HG02571 (cell line): ENCODE measurements at regions not wholly inside any gene's neighbourhood (a gene's known extent, or its start where the extent isn't known, plus 50 kb on each side); places are given as distances from the start of the nearest gene placed in this dataset.

Experiments used
- ATAC-seq: cut with Tn5 transposase; IDR thresholded peaks from one replicate; pipeline ENCODE4 v1.9.1; 2021; ENCODE audit warnings: mild to moderate bottlenecking, moderate library complexity; ENCODE audit not compliant: unreplicated experiment

DNA sequence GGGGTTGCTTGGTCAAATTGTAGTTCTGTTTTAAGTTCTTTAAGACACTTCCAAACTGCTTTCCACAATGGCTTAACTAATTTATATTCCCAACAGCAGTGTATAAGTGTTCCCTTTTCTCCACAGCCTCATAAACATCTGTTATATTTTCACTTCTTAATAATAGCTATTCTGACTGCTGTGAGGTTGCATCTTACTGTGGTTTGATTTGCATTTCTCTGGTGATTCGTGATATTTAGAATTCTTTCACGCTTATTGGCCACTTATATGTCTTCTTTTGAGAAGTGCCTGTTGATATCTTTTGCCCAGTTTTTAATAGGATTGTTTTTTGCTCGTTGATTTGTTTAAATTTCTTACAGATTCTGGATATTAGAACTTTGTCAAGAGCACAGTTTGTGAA, 278.6 kb upstream of the ITM2A start:
- no peak for ATAC-seq

DNA sequence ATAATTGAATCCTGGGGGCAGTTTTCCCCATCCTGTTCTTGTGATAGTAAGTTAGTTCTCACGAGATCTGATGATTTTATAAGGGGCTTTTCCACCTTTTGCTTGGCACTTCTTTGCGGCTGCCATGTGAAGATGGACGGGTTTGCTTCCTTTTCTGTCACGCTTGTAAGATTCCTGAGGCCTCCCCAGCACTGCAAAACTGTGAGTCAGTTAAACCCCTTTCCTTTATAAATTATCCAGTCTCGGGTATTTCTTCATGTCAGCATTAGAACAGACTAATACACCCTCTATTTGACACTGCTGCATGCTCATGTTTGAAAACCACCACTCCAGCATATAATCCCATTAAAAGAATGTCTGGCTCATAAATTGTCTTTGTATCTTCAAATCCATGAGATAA, 264.4 kb upstream of the ITM2A start:
- no peak for ATAC-seq

DNA sequence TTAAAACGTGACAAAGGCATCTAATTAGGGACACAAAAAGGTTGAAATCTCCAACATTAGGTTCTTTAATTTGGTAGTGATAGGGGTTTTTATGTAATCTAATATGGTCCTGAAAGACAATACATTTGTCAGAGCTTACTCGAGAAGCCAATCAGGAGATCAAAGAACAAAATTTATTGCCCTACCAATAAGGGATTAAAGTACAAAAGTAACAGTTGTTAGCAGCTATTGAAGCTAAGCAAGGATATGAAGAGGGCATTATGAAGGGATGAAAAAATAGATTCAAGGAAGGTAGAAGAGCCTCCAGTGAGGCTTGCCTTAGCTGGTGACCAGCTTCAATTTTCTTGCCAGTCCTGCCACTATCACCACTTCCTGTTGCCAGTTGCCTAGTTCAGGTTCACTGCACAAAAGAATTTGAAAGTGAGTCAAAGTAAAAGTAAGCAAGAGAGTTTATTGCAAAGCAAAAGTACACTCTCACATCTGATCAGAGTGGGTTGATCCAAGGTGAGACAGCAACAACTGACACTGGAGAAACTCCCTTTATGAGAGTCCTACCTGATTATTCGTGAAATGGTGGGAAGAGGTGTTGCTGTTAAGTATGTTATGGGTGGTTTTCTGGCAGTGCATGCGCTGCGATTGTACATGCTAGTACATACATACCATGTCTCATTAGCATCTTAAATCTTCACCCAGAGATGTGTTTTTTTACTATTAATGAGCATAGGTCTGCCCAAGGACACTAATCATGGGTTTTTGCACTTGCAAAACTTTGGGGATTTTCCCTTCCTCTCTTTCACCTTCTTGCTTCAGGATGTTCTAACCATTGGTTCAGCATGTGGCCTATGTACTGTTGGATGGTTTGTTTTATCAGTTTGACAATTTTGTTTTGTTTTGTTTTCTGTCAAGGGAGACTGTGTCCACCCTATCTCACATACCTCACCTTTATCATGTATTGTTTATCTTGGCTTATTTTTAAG, 263.2 kb upstream of the ITM2A start:
- peak; percentile 68 for ATAC-seq

DNA sequence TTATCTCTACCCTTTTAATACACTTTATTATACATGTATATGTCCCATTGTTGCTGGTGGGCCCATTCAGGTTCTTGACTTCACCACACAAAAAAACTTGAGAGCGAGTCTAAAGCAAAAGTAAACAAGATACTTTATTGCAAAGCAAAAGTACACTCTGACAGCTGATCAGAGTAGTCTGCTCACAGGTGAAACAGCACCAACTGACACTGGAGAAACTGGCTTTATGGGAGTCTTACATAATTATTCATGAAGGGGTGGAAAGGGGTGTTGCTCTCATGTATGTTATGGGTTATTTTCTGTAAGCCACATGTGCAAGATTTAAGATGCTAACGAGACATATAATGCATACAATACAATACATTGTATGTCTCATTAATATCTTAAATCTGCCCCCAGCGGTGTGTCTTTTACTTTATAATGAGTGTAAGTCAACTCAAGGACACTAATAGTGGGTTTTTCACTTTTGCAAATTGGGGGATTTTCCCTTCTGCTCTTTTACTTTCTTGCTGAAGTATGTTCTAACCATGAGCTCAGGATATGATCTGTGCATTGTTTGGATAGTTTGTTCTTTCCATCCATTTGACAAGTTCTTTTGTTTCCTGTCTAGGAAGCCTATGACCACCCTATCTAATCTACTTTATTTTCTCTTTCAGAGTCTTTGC, 256.1 kb upstream of the ITM2A start:
- ATAC-seq = no peak

DNA sequence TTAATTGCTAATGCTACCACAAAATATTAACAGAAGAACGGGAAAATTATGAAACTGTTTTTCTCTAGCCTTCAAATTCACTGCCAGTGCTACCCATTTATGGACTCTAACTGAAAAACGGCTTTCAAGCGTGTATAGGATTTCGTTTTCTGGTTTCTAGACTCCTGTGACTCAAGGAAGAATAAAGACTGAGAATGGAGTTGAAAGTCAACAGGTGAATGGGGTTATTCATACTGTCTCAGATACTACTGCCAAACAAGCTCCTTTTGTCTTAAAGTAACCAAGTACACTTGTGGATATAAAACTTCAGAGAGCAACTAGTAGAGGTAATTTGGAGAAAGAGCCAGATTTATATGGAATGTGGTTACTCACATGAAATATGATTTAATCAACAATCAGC, 251.1 kb upstream of the ITM2A start:
- ATAC-seq = no peak

DNA sequence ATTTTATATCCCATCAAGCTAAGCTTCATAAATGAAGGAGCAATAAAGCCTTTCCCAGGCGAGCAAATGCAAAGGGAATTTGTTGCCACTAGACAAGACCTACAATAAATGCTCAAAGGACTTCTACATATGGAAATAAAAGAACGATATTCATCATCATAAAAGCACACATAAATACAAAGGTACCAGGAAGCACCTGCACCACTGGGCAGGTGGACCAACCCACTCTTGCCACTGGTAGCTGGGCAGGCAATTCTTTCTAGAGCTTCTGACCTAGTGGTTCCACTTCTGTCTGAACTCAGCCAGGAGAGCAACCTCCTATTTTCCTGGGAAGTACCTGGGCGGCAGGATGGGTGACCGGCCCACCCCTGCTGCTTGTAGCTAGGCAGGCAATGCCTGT, 237.2 kb upstream of the ITM2A start:
- ATAC-seq = no peak

DNA sequence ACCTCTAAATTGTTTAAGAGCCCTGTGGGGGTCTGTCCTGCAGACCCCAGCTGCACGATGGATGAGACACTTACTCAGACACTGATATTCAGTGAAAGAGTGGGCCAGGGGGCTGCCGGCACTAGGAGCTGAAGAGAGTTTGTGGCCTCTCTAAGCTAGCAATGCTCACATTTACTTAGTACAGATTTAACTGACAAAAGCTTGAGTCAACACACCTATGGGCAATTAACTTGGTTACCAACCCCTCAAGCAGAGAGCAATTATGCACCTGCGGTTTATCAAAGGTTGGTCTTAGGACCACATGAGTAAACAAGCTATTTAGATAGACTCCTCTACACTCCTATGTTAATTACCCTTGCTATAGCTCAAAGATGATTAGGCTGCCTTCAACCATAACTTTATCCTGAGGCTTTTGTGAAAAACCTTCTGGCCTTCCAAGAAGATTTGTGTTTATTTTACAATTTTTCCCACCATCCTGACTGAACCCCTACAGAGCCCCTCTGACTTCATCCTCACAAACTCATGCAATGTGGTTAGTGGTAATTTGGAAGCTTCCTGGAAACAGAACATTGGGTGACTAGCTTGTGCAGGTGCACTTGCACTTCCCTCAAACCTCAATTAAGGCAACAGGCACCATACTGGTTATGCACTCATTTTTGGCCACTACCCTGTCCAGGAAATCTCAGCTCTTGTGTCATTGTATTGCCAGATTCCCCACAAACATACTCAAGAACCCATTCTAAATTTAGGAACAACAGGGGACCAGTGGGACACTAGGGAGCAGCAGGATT, 234.4 kb upstream of the ITM2A start:
- no peak for ATAC-seq

DNA sequence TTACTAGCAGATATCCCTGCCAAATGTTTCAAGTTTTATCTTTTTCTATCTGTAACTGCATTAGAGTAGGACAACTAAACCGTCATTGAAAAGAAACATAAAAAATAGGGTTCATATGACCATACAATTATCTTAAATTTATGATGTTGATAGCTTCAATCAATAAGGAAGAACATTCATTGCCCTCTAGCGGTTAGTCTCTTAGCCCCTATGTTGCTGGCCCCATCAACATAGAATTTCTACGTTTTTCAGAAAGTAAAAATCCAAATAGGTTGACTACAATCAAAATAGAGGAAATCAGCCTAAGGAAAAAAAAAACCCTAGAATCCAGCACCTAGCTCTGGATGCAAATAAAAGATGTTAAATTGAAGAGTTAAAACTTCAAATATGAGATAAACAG, 225.1 kb upstream of the ITM2A start:
- ATAC-seq = no peak

DNA sequence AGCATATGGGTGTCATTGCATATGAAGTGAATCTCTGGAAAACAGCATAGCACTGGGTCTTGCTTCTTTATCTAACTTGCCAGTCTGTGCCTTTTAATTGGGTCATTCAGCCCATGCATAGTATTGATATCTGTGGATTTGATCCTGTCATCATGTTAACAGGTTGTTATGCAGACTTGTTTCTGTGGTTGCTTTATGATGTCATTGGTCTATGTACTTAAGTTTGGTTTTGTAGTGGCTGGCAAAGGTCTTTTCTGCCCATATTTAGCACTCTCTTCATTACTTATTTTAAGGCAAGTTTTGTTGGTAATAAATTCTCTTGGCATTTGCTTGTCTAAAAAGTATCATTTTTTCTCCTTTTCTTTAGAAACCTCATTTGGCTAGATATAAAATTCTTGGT, 221.1 kb upstream of the ITM2A start:
- no peak for ATAC-seq

DNA sequence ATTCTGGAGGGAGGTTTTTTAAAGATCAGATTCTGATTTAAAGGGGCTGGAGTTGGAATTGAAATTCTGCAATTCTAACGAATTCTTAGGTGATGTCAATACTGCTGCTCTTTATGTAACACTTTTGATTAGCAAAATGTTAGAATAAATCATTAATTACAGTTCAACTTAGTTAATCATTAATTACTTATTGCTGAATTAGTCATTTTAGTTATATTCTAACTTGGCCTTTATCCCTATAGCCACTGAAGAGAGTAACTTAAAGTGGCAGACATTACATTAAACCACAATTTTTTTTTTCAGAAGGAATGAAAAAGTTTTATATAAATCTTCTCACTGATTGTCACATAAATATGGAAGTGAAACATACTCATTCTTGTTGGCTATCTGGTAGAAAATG, 206.6 kb upstream of the ITM2A start:
- ATAC-seq = no peak

DNA sequence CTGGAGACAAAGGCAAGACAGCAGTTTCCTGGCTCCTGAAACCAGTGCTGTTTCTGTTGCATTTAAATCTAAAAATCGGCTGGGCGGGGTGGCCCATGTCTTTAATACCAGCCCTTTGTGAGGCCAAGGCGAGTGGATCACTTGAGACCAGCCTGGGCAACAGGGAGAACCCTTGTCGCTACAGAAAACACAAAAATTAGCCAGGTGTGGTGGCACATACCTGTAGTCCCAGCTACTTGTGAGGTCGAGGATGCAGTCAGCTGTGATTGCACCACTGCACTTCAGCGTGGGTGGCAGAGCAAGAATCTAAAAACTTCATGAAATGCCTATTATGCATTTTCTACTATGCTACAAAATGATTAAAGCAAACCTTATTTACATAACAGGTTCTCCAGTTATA, 205.4 kb upstream of the ITM2A start:
- ATAC-seq = no peak

DNA sequence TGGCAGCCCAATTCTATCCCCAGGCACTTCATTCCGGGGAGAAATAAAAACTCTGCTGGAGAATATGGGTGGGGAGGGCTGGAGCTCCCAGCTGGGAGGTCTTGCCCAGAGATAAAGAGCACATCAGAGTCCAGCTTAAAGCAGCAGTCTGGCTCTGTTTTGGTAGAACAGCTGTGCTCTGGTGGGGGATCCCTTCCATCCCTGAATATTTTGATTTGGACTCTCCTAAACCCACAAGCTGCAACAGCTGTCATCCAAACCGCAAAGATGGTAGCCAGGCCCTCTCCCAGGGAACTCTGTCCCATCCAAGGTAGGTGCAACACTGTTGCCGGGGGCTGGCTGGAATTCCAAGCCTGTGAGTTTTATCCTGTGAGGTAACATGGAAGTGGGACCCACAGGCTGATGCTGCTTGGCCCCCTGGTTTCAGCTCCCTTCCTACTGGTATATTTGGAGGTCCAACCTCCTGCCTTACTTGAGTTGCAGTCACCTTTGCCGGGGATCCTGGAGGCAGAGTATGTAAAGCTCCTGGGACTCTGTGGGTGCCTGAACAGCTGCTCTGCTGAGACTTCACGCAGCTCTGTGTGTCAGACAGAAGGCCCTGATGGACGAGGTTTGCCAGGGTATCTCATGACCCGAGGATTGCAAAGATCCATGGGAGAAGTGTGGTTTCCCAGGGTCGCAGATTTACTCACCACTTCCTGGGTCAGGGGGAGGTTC, 203.5 kb upstream of the ITM2A start:
- ATAC-seq = no peak

DNA sequence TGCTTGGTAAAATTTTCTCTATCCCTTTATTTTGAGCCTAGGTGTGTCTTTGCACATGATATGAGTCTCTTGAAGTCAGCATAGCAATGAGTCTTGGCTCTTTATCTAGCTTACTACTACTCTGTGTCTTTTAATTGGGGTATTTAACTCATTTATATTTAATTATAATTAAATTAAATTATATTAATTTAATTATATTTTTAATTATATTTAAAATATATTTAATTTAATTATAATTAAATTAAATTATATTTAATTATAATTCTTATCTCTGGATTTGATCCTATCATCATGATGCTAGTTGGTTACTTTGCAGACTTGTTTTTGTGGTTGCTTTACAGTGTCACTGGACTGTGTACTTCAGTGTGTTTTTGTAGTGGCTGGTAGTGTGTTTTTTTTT, 201.2 kb upstream of the ITM2A start:
- no peak for ATAC-seq

DNA sequence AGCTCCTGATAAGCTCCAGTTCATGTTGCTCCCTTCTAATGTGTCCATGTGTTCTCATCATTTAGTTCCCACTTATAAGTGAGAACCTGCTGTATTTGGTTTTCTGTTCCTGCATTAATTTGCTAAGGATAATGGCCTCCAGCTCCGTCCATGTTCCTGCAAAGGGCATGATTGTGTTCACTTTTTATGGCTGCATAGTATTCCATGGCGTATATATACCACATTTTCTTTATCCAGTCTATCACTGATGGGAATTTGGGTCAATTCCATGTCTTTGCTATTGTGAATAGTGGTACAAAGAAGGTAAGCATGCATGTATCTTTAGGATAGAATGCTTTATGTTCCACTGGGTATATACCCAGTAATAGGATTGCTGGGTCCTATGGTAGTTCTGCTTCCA, 197.2 kb upstream of the ITM2A start:
- ATAC-seq = no peak

DNA sequence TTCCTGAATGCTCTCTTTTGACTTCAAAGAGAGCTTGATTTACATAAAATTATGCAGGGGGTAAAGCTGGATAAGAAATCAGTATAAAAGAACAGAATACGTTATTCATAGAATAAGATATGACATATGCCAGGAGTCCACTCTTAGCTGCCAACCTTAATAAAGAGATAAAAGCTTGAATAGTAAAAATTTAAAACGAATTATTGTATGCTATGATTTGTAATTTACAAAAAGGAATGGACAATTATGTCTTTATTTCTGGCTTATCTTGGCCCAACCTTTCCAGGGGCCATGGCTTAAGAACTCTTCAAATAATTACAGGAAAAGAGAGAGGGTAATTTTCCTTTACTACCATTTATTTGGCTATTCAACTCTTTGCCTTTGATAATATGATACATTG, 192.2 kb upstream of the ITM2A start:
- ATAC-seq = no peak

DNA sequence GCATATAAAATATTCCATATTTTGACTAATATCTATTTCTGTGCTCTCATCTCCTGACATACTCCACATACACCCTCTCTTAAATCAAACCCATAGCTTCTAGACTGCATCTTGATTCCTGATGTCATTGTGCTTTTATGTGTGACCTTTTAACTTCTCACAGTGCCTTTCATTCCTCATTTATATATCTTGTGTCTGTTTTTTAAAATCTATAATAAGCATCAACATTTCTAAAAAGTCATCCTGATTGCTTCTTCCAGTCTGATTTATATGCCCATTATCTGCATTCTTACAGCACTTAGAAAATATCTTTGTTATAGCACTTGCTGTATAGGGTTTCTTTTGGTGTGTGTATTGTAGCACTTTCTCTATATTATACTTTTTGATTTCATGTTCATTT, 190.1 kb upstream of the ITM2A start:
- no peak for ATAC-seq

DNA sequence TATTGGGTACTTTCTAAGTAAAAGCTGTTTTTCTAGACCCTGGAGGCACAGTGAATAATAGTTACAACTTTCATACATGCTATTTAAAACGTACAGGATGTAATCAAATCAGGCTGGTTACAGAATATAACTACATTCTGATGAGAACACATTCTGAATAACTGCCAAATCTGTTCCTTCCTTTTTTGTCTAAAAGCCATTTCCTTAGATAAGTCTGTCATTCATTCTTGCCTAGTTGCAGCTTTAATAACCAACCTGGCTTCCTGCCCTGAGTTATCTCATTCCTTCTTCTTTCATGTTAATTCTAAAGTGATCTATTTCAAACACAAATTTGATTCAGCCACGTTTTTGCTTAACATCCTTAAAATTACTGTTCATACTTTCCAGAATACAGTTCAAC, 189.7 kb upstream of the ITM2A start:
- ATAC-seq = no peak

DNA sequence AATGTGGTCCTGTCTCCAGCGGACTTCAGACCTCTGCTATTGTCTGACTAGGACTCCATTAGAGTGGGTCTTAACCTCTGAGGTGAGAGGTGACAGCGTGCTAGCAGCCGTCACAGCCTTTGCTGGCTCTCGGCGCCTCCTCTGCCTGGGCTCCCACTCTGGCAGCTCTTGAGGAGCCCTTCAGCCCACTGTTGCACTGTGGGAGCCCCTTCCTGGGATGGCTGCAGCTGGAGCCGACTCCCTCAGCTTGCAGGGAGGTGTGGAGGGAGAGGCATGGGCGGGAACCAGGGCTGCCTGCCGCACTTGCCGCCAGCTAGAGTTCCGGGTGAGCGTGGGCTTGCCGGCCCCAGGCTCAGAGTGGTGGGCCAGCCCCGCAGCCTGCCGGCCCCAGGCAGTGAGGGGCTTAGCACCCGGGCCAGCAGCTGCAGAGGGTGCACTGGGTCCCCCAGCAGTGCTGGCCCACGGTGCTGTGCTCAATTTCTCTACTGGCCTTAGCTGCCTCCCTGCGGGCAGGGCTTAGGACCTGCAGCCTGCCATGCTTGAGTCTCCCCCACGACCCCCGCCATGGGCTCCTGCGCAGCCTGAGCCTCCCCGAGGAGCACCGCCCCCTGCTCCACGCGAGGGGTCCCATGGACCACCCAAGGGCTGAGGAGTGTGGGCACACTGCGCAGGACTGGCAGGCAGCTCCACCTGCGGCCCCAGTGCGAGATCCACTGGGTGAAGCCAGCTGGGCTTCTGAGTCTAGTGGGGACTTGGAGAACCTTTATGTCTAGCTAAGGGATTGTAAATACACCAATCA, 163.4 kb upstream of the ITM2A start:
- ATAC-seq = no peak

DNA sequence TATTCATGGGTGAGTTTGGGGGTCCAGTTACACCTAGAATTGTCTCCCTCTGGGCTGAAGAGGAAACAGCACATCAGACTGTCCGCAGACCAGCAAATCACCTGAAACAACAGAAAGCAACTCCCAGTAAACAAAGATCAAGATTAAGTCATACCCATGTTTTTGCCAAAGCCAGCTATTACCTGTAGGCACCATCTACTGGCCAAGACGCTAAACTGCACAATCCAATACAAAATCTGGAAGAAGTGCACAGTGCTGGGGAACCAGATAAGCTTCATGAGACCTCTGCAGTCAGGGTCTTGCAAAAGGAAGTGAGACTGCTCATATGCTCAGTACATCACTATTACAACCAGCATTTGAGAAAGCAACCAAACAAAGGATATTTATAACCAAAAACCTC, 157.5 kb upstream of the ITM2A start:
- ATAC-seq = no peak

DNA sequence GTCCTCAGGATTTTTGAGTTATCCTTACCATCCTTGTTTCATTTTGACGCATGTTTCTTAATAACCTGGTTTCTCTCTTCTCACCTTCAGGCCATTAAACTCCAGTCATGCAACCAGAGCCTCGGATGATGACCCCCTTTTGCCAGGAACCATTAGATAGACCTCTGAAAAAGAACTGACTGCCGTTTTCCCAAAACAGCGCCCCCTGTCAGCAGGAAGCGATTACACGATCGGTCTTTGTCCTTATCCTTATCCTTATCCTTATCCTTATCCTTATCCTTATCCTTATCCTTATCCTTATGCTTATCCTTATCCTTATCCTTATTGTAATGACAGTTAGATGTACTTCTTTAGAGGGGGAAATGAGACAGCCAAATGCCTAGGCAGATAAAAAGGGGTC, 148.4 kb upstream of the ITM2A start:
- ATAC-seq = no peak
